ENCODE measurements at regions not wholly inside any gene's neighbourhood (a gene's known extent, or its start where the extent isn't known, plus 50 kb on each side); places are given as distances from the start of the nearest gene placed in this dataset.
A peak's percentile ranks its signal among the peaks of the same experiment; 100 is the strongest.

- TF ChIP-seq EZH2phosphoT487 (IDR thresholded peaks at IDR 0.05; ENCODE audit: low read depth) = no peak
- TF ChIP-seq CTCF (IDR thresholded peaks at IDR 0.05; ENCODE audit: low read depth, low read length) = no peak
- H2AFZ ChIP-seq (ENCODE audit: low read depth, low read length) = no peak overlapping the region
- H3K36me3 ChIP-seq (replicated peaks; ENCODE audit: low read depth, low read length) = no peaks in the 10 kb centered on the region
- no peak overlapping the region for H3K27ac ChIP-seq (ENCODE audit: low read length)
- H3K4me3 ChIP-seq (ENCODE audit: low read length) = no peak overlapping the region
- no peaks in the 10 kb centered on the region for H3K79me2 ChIP-seq (ENCODE audit: low read length)
- H3K4me1 ChIP-seq (ENCODE audit: low read length) = no peaks in the 10 kb centered on the region
- H3K27me3 ChIP-seq (ENCODE audit: low read depth, low read length) = no peaks in the 10 kb centered on the region
- no peak overlapping the region for H3K4me2 ChIP-seq (ENCODE audit: low read length)
- no peaks in the 10 kb centered on the region for H4K20me1 ChIP-seq (ENCODE audit: insufficient read depth, low read length)
- no peaks in the 10 kb centered on the region for H3K9me3 ChIP-seq (ENCODE audit: insufficient read depth, low read length)
- no peak overlapping the region for H3K9ac ChIP-seq (ENCODE audit: low read length)
These were observed 507.1 kb downstream of the BRINP3 start for GRCh38 chr1:189970331-189971230.

GRCh38 chr1:189971656-189972055 is 506.0 kb downstream of the BRINP3 start:
- H2AFZ ChIP-seq (ENCODE audit: low read depth, low read length) = no peak overlapping the region

GRCh38 chr1:189977184-189977583 is 500.5 kb downstream of the BRINP3 start:
- Histone ChIP-seq H3K9me3 (ENCODE audit: insufficient read depth, low read length) (no peaks in the 10 kb centered on the region), H4K20me1 (ENCODE audit: insufficient read depth, low read length) (no peaks in the 10 kb centered on the region), H3K4me2 (ENCODE audit: low read length) (no peak overlapping the region), H3K9ac (ENCODE audit: low read length) (no peak overlapping the region), H3K27me3 (ENCODE audit: low read depth, low read length) (no peaks in the 10 kb centered on the region), H2AFZ (ENCODE audit: low read depth, low read length) (no peak overlapping the region), H3K79me2 (ENCODE audit: low read length) (no peaks in the 10 kb centered on the region), H3K4me3 (ENCODE audit: low read length) (no peak overlapping the region), H3K4me1 (ENCODE audit: low read length) (no peaks in the 10 kb centered on the region), H3K27ac (ENCODE audit: low read length) (no peak overlapping the region), H3K36me3 (replicated peaks; ENCODE audit: low read depth, low read length) (no peaks in the 10 kb centered on the region)
- no peak for TF ChIP-seq EZH2phosphoT487 (IDR thresholded peaks at IDR 0.05; ENCODE audit: low read depth)
- peak; percentile 16; the same call in 1 of the 2 replicates for TF ChIP-seq CTCF (IDR thresholded peaks at IDR 0.05; ENCODE audit: low read depth, low read length)

More at GRCh38 chr1:189971656-189972055, 506.0 kb downstream of the BRINP3 start:
- Histone ChIP-seq H3K4me3 (ENCODE audit: low read length) (no peak overlapping the region), H3K4me2 (ENCODE audit: low read length) (no peak overlapping the region), H3K9ac (ENCODE audit: low read length) (no peak overlapping the region), H3K27ac (ENCODE audit: low read length) (no peak overlapping the region), H3K4me1 (ENCODE audit: low read length) (no peaks in the 10 kb centered on the region), H3K79me2 (ENCODE audit: low read length) (no peaks in the 10 kb centered on the region), H4K20me1 (ENCODE audit: insufficient read depth, low read length) (no peaks in the 10 kb centered on the region), H3K36me3 (replicated peaks; ENCODE audit: low read depth, low read length) (no peaks in the 10 kb centered on the region), H3K9me3 (ENCODE audit: insufficient read depth, low read length) (no peaks in the 10 kb centered on the region), H3K27me3 (ENCODE audit: low read depth, low read length) (no peaks in the 10 kb centered on the region)
- no peak for TF ChIP-seq CTCF (IDR thresholded peaks at IDR 0.05; ENCODE audit: low read depth, low read length)
- TF ChIP-seq EZH2phosphoT487 (IDR thresholded peaks at IDR 0.05; ENCODE audit: low read depth) = no peak

- TF ChIP-seq CTCF (IDR thresholded peaks at IDR 0.05; ENCODE audit: low read depth, low read length) (no peak), EZH2phosphoT487 (IDR thresholded peaks at IDR 0.05; ENCODE audit: low read depth) (no peak)
- Histone ChIP-seq H3K36me3 (replicated peaks; ENCODE audit: low read depth, low read length) (no peaks in the 10 kb centered on the region), H3K4me1 (ENCODE audit: low read length) (0 out of 2 replicates have a peak, but pooled peaks cover 3% of the 10 kb centered on the region), H3K4me3 (ENCODE audit: low read length) (no peak overlapping the region), H3K9ac (ENCODE audit: low read length) (no peak overlapping the region), H3K27ac (ENCODE audit: low read length) (no peak overlapping the region), H3K4me2 (ENCODE audit: low read length) (no peak overlapping the region), H3K27me3 (ENCODE audit: low read depth, low read length) (no peaks in the 10 kb centered on the region), H3K9me3 (ENCODE audit: insufficient read depth, low read length) (no peaks in the 10 kb centered on the region), H4K20me1 (ENCODE audit: insufficient read depth, low read length) (no peaks in the 10 kb centered on the region), H3K79me2 (ENCODE audit: low read length) (no peaks in the 10 kb centered on the region), H2AFZ (ENCODE audit: low read depth, low read length) (no peak overlapping the region)
These were observed 494.3 kb downstream of the BRINP3 start for GRCh38 chr1:189983166-189983890.

Measured in OCI-LY3 (cell line).